NCI-H82 treated with DMSO at 0.1 percent for 48 hours (cell line): ENCODE measurements at regions not wholly inside any gene's neighbourhood (a gene's known extent, or its start where the extent isn't known, plus 50 kb on each side); places are given as distances from the start of the nearest gene placed in this dataset.
"Not testable (repeated sequence)": the region's sequence is repeated elsewhere in the genome, so short reads cannot be mapped to it uniquely, and the experiment has no call there.

Source experiments
- DNase-seq: peaks from one replicate; lab custom pipeline; 2025; ENCODE audit not compliant: unreplicated experiment; lab: John Stamatoyannopoulos, UW

GRCh38 chr7:138313829-138314178 is 146.3 kb upstream of the TRIM24 start:
- no peak for DNase-seq

- DNase-seq, result no peak
These were observed 143.5 kb upstream of the TRIM24 start for GRCh38 chr7:138316421-138317043.

- DNase-seq, result no peak
These were observed 142.9 kb upstream of the TRIM24 start for GRCh38 chr7:138317044-138317596.

- no peak for DNase-seq
These were observed 135.1 kb upstream of the TRIM24 start for GRCh38 chr7:138324941-138325340.

- DNase-seq, result no peak
These were observed 134.6 kb upstream of the TRIM24 start for GRCh38 chr7:138325434-138325833.

GRCh38 chr7:138328215-138328614 is 131.8 kb upstream of the TRIM24 start:
- no peak for DNase-seq

- DNase-seq, result not testable (repeated sequence)
These were observed 127.2 kb upstream of the TRIM24 start for GRCh38 chr7:138332850-138333249.

- no peak for DNase-seq
These were observed 121.7 kb upstream of the TRIM24 start for GRCh38 chr7:138338361-138338760.

- DNase-seq, result not testable (repeated sequence)
These were observed 120.8 kb upstream of the TRIM24 start for GRCh38 chr7:138339229-138339628.

GRCh38 chr7:138342990-138343389 is 117.1 kb upstream of the TRIM24 start:
- DNase-seq, result peak; percentile 9

- DNase-seq, result no peak
These were observed 114.5 kb upstream of the TRIM24 start for GRCh38 chr7:138345567-138345966.

GRCh38 chr7:138346975-138347374 is 113.1 kb upstream of the TRIM24 start:
- DNase-seq, result no peak

GRCh38 chr7:138349841-138350700 is 110.0 kb upstream of the TRIM24 start:
- no peak for DNase-seq

GRCh38 chr7:138350701-138351357 is 109.2 kb upstream of the TRIM24 start:
- DNase-seq, result no peak

- DNase-seq, result no peak
These were observed 107.2 kb upstream of the TRIM24 start for GRCh38 chr7:138352570-138353461.

- DNase-seq, result no peak
These were observed 106.0 kb upstream of the TRIM24 start for GRCh38 chr7:138354066-138354465.

GRCh38 chr7:138355254-138355653 is 104.8 kb upstream of the TRIM24 start:
- no peak for DNase-seq

- DNase-seq, result no peak
These were observed 101.2 kb upstream of the TRIM24 start for GRCh38 chr7:138358850-138359341.

GRCh38 chr7:138359870-138360559 is 100.0 kb upstream of the TRIM24 start:
- DNase-seq, result no peak

- no peak for DNase-seq
These were observed 96.3 kb upstream of the TRIM24 start for GRCh38 chr7:138363721-138364120.
